Urinary bladder (tissue), 3 donors: ENCODE measurements at regions not wholly inside any gene's neighbourhood (a gene's known extent, or its start where the extent isn't known, plus 50 kb on each side); places are given as distances from the start of the nearest gene placed in this dataset.

Experiments used
- DNase-seq: peaks from one replicate; pipeline ENCODE4 v3.0.0-alpha.2; 2015; ENCODE audit errors: extremely low spot score
- H3K27ac ChIP-seq: one replicate; pipeline ENCODE4 v1.5.1; 2013; ENCODE audit warnings: low read depth, mild to moderate bottlenecking, moderate library complexity
- H3K36me3 ChIP-seq: one replicate; pipeline ENCODE4 v1.6.1; 2013; ENCODE audit warnings: mild to moderate bottlenecking, moderate library complexity; ENCODE audit not compliant: insufficient read depth
- H3K4me1 ChIP-seq: one replicate; pipeline ENCODE4 v1.6.1; 2013; ENCODE audit warnings: mild to moderate bottlenecking, moderate library complexity; ENCODE audit not compliant: insufficient read depth
- H3K4me3 ChIP-seq: one replicate; pipeline ENCODE4 v1.5.1; 2013; ENCODE audit warnings: low read depth, low read length
- WGBS: extraction: QIAGEN DNeasy Blood & Tissue Kit; methylation state at CpG from one replicate; pipeline ENCODE4 v1.1.7; 2013; 5-methylcytosine and 5-hydroxymethylcytosine counted together
- donor health status: healthy with polysubstance abuse.
- donor health status: healthy.

DNA sequence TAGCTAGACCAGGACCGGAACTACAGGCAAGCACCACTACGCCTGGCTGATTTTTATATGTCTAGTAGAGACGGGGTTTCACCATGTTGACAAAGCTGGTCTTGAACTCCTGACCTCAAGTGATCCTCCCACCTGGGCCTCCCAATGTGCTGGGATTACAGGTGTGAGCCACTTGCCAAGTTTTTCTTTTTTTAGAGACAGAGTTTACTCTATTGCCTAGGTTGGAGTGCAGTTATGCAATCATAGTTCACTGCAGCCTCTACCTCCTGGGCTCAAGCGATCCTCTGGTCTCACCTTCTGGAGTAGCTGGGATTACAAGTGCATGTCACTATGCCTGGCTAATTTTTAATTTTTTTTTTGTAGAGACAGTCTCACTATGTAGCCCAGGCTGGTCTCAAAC lies 201.5 kb upstream of the TBX3 start:
- Histone ChIP-seq H3K4me1 (no peaks in the 10 kb centered on the region), H3K27ac (no peak overlapping the region), H3K36me3 (no peaks in the 10 kb centered on the region), H3K4me3 (no peak overlapping the region)
- no peak for DNase-seq
- 90% methylated on average over 4 of the region's 4 CpGs for WGBS

DNA sequence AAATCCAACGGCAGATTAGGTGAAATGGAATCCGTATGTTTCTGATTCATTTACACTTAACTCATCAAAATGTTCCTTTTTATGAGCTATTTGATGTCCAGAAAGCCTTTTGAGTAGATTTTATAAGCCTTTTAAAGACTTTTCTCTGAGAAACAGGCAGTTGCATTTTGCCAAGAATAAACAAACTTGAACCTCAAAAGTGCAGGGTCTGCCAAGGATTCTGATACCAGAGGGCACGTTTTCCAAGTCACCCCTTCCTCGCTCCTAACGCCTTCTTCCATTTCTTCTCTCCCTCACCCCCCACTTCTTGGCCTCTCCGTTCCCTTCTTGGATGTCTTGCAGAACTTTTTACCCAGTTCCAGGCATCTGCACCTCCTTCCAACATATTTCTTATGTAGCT lies 200.6 kb upstream of the TBX3 start:
- no peaks in the 10 kb centered on the region for H3K4me1 ChIP-seq
- no peak overlapping the region for H3K4me3 ChIP-seq
- H3K27ac ChIP-seq: no peak overlapping the region
- WGBS: 39% methylated on average over 6 of the region's 6 CpGs
- DNase-seq: peak; percentile 78
- no peaks in the 10 kb centered on the region for H3K36me3 ChIP-seq

- no peak for DNase-seq
- Histone ChIP-seq H3K4me1 (no peaks in the 10 kb centered on the region), H3K4me3 (no peak overlapping the region), H3K36me3 (no peaks in the 10 kb centered on the region), H3K27ac (no peak overlapping the region)
- 94% methylated on average over 4 of the region's 4 CpGs for WGBS
Measured at GRCh38 chr12:114882083-114882482, 198.1 kb upstream of the TBX3 start.

GRCh38 chr12:114879354-114879753 lies 195.4 kb upstream of the TBX3 start:
- H3K36me3 ChIP-seq: no peaks in the 10 kb centered on the region
- 87% methylated on average over 4 of the region's 4 CpGs for WGBS
- no peak overlapping the region for H3K4me3 ChIP-seq
- H3K27ac ChIP-seq: no peak overlapping the region
- no peak for DNase-seq
- no peaks in the 10 kb centered on the region for H3K4me1 ChIP-seq

- Histone ChIP-seq H3K4me1 (no peaks in the 10 kb centered on the region), H3K36me3 (no peaks in the 10 kb centered on the region), H3K4me3 (no peak overlapping the region), H3K27ac (no peak overlapping the region)
- 91% methylated on average over 4 of the region's 4 CpGs for WGBS
- DNase-seq: no peak
Measured at GRCh38 chr12:114878781-114879180, 194.8 kb upstream of the TBX3 start.

DNA sequence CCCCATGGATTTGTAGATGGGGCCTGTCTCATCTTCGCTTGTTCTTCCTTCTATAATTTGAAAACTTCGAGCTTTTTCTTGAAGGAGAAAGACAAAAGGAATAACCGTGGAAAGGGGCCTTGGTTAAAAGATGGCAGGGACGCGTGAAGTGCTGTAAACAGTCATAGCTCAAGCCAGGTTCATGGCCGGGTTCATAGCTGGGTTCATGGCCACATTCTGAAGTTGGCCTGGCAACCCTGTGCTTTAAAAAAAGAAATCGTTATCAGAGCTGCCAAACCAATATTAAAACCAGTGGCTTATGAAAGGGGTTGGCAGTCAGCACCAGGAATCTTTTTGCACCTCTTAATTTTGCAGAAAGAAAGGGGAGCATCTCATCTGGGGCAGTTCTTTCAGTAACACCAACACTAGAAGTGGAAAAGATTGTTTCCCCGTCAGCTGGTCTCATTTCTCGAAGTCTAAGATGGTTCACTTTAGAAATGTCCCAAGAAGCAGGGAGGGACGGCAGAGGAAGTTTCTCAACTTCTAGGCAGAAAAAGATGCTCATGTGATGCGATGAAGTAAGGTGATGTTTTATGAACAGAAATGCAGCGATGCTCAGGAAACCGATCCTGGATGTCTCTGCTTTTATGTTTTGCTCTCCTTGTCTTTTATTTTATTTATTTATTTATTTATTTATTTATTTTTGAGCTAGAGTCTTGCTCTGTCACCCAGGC lies 193.1 kb upstream of the TBX3 start:
- 87% methylated on average over 13 of the region's 13 CpGs for WGBS

DNA sequence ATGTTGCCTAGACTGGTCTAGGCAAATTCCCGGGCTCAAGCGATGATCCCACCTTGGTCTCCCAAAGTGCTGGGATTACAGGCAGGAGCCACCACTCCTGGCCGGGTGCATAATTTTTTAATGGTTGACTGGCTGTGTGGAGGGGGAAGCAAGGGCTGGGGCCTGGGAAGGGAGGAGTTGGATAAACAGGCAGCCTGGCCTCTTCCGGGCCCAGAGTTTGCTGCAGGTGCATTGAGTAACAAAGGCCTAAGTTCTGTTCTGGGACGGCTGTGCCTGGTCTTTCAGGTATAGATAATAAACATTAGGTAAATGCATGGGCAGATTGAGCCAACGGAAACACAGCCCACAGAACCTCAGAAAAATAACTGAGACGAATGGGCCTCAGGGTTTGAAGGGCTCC lies 191.3 kb upstream of the TBX3 start:
- Histone ChIP-seq H3K4me1 (no peaks in the 10 kb centered on the region), H3K36me3 (no peaks in the 10 kb centered on the region), H3K4me3 (no peak overlapping the region), H3K27ac (no peak overlapping the region)
- DNase-seq: no peak
- 88% methylated on average over 7 of the region's 7 CpGs for WGBS

More for the DNA sequence above, 193.1 kb upstream of the TBX3 start:
- Histone ChIP-seq H3K4me1 (no peaks in the 10 kb centered on the region), H3K36me3 (no peaks in the 10 kb centered on the region), H3K27ac (no peak overlapping the region), H3K4me3 (no peak overlapping the region)
- DNase-seq: no peak

GRCh38 chr12:114873656-114874055 lies 189.7 kb upstream of the TBX3 start:
- H3K4me3 ChIP-seq: no peak overlapping the region
- no peak for DNase-seq
- no peaks in the 10 kb centered on the region for H3K36me3 ChIP-seq
- H3K27ac ChIP-seq: no peak overlapping the region
- 95% methylated on average over 10 of the region's 10 CpGs for WGBS
- H3K4me1 ChIP-seq: no peaks in the 10 kb centered on the region

GRCh38 chr12:114868995-114869834 lies 185.2 kb upstream of the TBX3 start:
- Histone ChIP-seq H3K36me3 (no peaks in the 10 kb centered on the region), H3K4me3 (no peak overlapping the region), H3K4me1 (no peaks in the 10 kb centered on the region), H3K27ac (no peak overlapping the region)
- DNase-seq: peak; percentile 66
- 33% methylated on average over 14 of the region's 14 CpGs for WGBS

- DNase-seq: no peak
- 96% methylated on average over 4 of the region's 4 CpGs for WGBS
- Histone ChIP-seq H3K27ac (no peak overlapping the region), H3K36me3 (no peaks in the 10 kb centered on the region), H3K4me1 (no peaks in the 10 kb centered on the region), H3K4me3 (no peak overlapping the region)
Measured at GRCh38 chr12:114866331-114866730, 182.4 kb upstream of the TBX3 start.

DNA sequence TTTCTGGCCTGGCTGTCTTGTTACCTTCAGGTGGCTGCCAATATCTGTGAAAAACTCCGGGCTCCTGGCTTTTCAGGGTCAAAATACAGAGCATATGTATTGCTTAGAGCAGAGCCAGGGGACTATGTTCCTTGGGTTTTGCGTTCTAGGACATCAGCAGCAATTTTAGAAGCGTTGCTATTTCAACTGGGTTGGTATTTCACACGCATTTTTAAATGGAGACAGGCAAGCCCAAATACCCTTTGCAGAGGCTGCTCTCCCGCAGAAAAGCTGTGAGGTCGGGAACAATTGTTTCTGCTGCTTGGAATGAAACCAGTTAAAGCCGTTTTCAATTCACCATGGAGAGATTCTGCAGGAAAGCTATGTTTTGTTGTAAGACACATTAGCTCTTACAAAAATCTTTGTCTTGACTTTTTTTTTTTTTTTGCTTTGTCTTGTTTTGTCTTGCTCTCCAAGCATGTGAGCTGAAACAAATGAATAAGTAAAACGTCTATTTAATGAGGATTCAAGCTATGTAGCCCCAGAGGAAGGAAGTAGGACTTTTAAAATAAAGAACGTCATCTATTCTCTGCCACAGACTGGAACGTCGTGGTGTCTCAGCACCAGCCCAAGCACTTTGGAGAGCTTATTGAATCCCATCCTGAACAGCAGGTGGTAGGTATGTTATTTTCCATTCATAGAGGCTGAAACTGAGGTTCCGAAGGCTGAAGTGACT lies 181.0 kb upstream of the TBX3 start:
- 29% methylated on average over 12 of the region's 12 CpGs for WGBS
- H3K4me3 ChIP-seq: no peak overlapping the region
- H3K36me3 ChIP-seq: no peaks in the 10 kb centered on the region
- no peak overlapping the region for H3K27ac ChIP-seq
- H3K4me1 ChIP-seq: no peaks in the 10 kb centered on the region
- no peak for DNase-seq

- 87% methylated on average over 12 of the region's 12 CpGs for WGBS
- H3K4me3 ChIP-seq: no peak overlapping the region
Measured at GRCh38 chr12:114863911-114864310, 179.9 kb upstream of the TBX3 start.

DNA sequence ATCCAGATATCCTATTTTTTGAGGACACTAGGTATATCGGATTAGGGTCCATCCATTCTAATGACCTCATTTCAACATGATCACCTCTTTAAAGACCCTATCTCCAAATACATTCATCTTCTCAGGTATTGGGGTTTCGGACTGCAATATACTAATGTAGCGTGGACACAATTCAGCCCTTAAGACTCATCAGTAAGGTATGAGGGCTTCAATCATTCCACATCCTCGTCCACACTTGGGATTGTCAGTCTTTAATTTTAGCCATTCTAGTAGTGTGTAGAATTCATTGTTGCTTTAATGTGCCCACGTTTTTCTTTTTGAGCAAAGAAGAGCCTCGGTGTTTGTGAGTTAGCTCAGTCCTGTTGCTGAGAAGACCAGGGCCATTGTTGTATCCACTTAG lies 177.0 kb upstream of the TBX3 start:
- Histone ChIP-seq H3K36me3 (no peaks in the 10 kb centered on the region), H3K4me1 (no peaks in the 10 kb centered on the region), H3K27ac (no peak overlapping the region), H3K4me3 (no peak overlapping the region)
- DNase-seq: no peak
- 94% methylated on average over 6 of the region's 6 CpGs for WGBS

More at GRCh38 chr12:114863911-114864310, 179.9 kb upstream of the TBX3 start:
- Histone ChIP-seq H3K36me3 (no peaks in the 10 kb centered on the region), H3K27ac (no peak overlapping the region), H3K4me1 (no peaks in the 10 kb centered on the region)
- no peak for DNase-seq
